Common myeloid progenitor, CD34-positive (primary cell): ENCODE measurements at regions not wholly inside any gene's neighbourhood (a gene's known extent, or its start where the extent isn't known, plus 50 kb on each side); places are given as distances from the start of the nearest gene placed in this dataset.
"Not testable (repeated sequence)": the region's sequence is repeated elsewhere in the genome, so short reads cannot be mapped to it uniquely, and the experiment has no call there.

Source experiments
- CTCF ChIA-PET: fragments of 350-600 bp; sonication (Branson Sonifier 250); formaldehyde crosslinking; loops from one replicate; lab custom pipeline; 2021; ENCODE audit warnings: antibody characterized with exemption; lab: Charles Lee
- POLR2A ChIA-PET: fragments of 350-600 bp; sonication (Branson Sonifier 250); formaldehyde crosslinking; loops from one replicate; lab custom pipeline; 2021; ENCODE audit warnings: antibody characterized with exemption; lab: Charles Lee
- DNase-seq, 3 donors: peaks; one replicate each; pipeline versions ENCODE4 v3.0.0 to v3.0.0-alpha.2; 2013
- H3K27ac ChIP-seq, 2 experiments: 1 replicate in 1 of 2; 2 replicates in 1 of 2; pipeline ENCODE4 v1.7.0; 2013; ENCODE audit warnings: inconsistent platforms in 2 of 2, low read length in 2 of 2, mild to moderate bottlenecking in 2 of 2, low read depth in 1 of 2, moderate library complexity in 1 of 2; ENCODE audit not compliant: severe bottlenecking in 2 of 2, insufficient read depth in 1 of 2, poor library complexity in 1 of 2
- H3K27me3 ChIP-seq, 5 experiments: replicated peaks in 2 of 5; 1 replicate in 3 of 5; 2 replicates in 2 of 5; pipeline versions ENCODE4 v1.6.1 to v1.7.0; 2013; ENCODE audit warnings: low read length in 4 of 5, mild to moderate bottlenecking in 2 of 5, moderate library complexity in 2 of 5, inconsistent platforms in 1 of 5; ENCODE audit not compliant: insufficient read depth in 5 of 5, control insufficient read depth in 4 of 5
- H3K36me3 ChIP-seq, 4 experiments: 1 replicate in 2 of 4; 2 replicates in 2 of 4; pipeline versions ENCODE4 v1.6.1 to v1.7.0; 2013; ENCODE audit warnings: low read length in 3 of 4, control low read depth in 1 of 4, mild to moderate bottlenecking in 1 of 4; ENCODE audit not compliant: control insufficient read depth in 4 of 4, insufficient read depth in 4 of 4
- H3K4me1 ChIP-seq, 4 experiments: 1 replicate in 3 of 4; 2 replicates in 1 of 4; pipeline versions ENCODE4 v1.6.1 to v1.7.1; 2013; ENCODE audit warnings: low read length in 3 of 4, mild to moderate bottlenecking in 3 of 4, control low read depth in 1 of 4, inconsistent platforms in 1 of 4, moderate library complexity in 1 of 4; ENCODE audit not compliant: control insufficient read depth in 4 of 4, insufficient read depth in 4 of 4; ENCODE audit errors: control extremely low read depth in 1 of 4
- H3K4me3 ChIP-seq, 7 experiments: 1 replicate in 4 of 7; 2 replicates in 3 of 7; pipeline versions ENCODE4 v1.5.1 to v1.7.0; 2013; ENCODE audit warnings: mild to moderate bottlenecking in 7 of 7, low read length in 6 of 7, moderate library complexity in 6 of 7, inconsistent platforms in 2 of 7, low read depth in 2 of 7, control low read depth in 1 of 7; ENCODE audit not compliant: insufficient read depth in 4 of 7, control insufficient read depth in 1 of 7; ENCODE audit errors: extremely low read depth in 1 of 7
- H3K9me3 ChIP-seq, 5 experiments: 1 replicate in 4 of 5; 2 replicates in 1 of 5; pipeline versions ENCODE4 v1.6.1 to v1.7.1; 2013; ENCODE audit warnings: low read length in 4 of 5, mild to moderate bottlenecking in 2 of 5, inconsistent platforms in 1 of 5, low read depth in 1 of 5, moderate library complexity in 1 of 5; ENCODE audit not compliant: control insufficient read depth in 4 of 5, insufficient read depth in 2 of 5; ENCODE audit errors: control extremely low read depth in 1 of 5
- WGBS: methylation state at CpG from one replicate; pipeline ENCODE4 v1.1.5; 2013; ENCODE audit not compliant: insufficient coverage; 5-methylcytosine and 5-hydroxymethylcytosine counted together

DNA sequence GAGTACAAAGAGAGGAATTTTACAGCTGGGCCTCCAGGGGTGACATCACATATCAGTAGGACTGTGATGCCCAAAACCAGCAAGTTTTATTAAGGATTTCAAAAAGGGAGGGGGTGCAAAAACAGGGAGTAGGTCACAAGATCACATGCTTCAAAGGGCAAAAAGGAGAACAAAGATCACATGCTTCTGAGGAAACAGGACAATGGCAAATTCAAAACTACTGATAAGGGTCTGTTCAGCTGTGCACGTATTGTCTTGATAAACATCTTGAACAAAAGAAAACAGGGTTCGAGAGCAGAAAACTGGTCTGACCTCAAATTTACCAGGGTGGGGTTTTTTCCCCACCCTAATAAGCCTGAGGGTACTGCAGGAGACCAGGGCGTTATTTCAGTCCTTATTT, 197.5 kb downstream of the SLCO4C1 start:
- H3K27ac ChIP-seq, POLR2A ChIA-PET, DNase-seq, CTCF ChIA-PET, H3K27me3 ChIP-seq, H3K4me3 ChIP-seq, H3K9me3 ChIP-seq, H3K4me1 ChIP-seq, H3K36me3 ChIP-seq: not testable (repeated sequence)
- WGBS = 10% methylated on average over 2 of the region's 3 CpGs

DNA sequence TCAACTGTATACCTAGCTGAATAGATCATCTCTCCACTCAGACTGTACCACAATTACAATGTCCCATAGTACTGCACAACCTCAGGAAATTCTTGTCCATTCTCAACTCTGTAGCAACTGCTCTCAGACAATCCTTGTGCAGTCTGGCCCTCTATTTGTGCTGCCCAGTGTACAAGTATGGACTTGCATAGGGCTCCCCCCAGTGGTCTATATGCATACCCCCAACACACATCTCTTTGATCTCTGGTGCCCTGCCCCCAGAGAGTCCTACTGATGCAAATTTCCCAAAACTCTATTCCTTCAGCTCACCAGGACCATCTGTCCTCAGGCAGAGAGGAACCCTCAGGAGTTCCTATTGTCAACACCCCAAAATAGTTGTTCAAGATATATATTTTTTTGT, 205.3 kb downstream of the SLCO4C1 start:
- CTCF ChIA-PET = interaction anchor here (0.8 to 3.6 kb wide), 8 partner anchors 11 to 407 kb away, joined by 3 to 34 read pairs (median 4); no protein-coding TSS in a partner anchor

DNA sequence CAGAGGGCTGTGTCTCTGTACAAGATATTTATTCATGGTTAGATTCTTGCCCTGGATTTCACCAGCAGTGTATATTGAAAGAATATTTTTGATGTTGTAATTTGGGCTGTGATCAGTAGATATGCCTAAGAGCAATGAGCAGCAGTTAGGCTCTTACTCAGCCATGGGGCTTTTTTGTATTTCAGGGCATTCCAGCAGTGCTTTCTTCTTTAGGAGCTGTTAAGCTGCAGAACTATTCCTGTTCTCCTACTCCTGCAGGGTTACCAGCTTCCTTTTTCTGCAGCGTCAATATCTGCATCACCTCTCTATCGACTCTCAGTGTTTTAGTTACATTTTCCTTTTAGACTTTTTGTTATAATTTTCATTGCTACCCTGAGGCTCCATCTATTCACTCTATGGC, 206.2 kb downstream of the SLCO4C1 start:
- no peak for DNase-seq
- CTCF ChIA-PET = interaction anchor here (0.8 to 3.6 kb wide), 4 partner anchors 40 to 362 kb away, joined by 3 to 34 read pairs (median 4); no protein-coding TSS in a partner anchor

More for the DNA sequence above, 205.3 kb downstream of the SLCO4C1 start:
- Histone ChIP-seq H3K4me1 (peaks cover 0 to 4% (median 0%) of the 10 kb centered on the region in 4 experiments), H3K27ac (no peak overlapping the region), H3K4me3 (no peak overlapping the region), H3K36me3 (no peaks in the 10 kb centered on the region), H3K9me3 (peaks cover 0 to 3% (median 0%) of the 10 kb centered on the region in 5 experiments), H3K27me3 (no peaks in the 10 kb centered on the region)
- POLR2A ChIA-PET = no interaction called here
- peak; percentile 31 to 71 (median 70) for DNase-seq

DNA sequence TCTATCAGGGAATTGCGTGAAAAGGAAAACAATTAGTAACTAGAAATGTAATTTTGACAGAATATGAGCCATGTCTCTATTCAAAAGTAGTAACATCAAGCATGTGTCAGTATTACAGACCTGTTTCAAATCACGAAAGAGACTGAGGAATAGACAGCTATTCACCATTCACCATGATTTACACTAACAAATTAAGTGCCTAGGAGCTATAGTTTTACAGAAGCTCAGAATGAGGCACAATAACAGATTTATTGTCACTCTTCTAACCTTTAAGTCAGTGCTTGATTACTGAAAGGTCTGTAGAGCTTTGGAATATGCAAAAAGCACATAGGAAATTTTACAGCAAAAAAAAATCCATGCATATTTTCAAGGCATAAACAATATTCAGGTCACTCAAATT, 208.2 kb downstream of the SLCO4C1 start:
- Histone ChIP-seq H3K36me3 (no peaks in the 10 kb centered on the region), H3K27me3 (no peaks in the 10 kb centered on the region), H3K4me1 (peaks cover 0 to 4% (median 0%) of the 10 kb centered on the region in 4 experiments), H3K9me3 (no peaks in the 10 kb centered on the region), H3K27ac (no peak overlapping the region), H3K4me3 (no peak overlapping the region)
- no CpG with 5 or more reads among the region's 2 CpGs for WGBS
- ChIA-PET CTCF (no interaction called here), POLR2A (no interaction called here)
- DNase-seq = no peak

More for the DNA sequence above, 206.2 kb downstream of the SLCO4C1 start:
- Histone ChIP-seq H3K27me3 (no peaks in the 10 kb centered on the region), H3K9me3 (peaks cover 0 to 3% (median 0%) of the 10 kb centered on the region in 5 experiments), H3K36me3 (no peaks in the 10 kb centered on the region), H3K27ac (no peak overlapping the region), H3K4me3 (no peak overlapping the region), H3K4me1 (peaks cover 0 to 4% (median 0%) of the 10 kb centered on the region in 4 experiments)
- WGBS = no CpG with 5 or more reads among the region's 2 CpGs
- POLR2A ChIA-PET = no interaction called here

DNA sequence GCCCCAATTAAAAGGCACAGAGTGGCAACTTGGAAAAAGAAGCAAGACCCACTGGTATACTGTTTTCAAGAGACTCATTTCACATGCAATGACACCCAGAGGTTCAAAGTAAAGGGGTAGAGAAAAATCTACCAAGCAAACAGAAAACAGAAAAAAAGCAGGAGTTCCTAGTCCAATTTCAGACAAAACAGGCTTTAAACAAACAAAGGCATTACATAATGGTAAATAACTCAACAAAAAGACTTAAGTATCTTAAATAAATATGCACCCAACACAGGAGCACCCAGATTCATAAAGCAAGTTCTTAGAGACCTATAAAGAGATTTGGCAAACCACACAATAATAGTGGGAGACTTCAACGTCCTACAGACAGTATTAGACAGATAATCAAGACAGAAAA, 215.8 kb downstream of the SLCO4C1 start:
- ChIA-PET CTCF (no interaction called here), POLR2A (no interaction called here)
- peaks cover 0 to 3% (median 0%) of the 10 kb centered on the region in 5 experiments for H3K9me3 ChIP-seq
- no peaks in the 10 kb centered on the region for H3K36me3 ChIP-seq
- peaks cover 0 to 2% (median 0%) of the 10 kb centered on the region in 5 experiments for H3K27me3 ChIP-seq
- no peak overlapping the region for H3K27ac ChIP-seq
- no peak overlapping the region for H3K4me3 ChIP-seq
- WGBS = 83% methylated on average over 1 of the region's 1 CpG
- no peak for DNase-seq
- no peaks in the 10 kb centered on the region for H3K4me1 ChIP-seq

DNA sequence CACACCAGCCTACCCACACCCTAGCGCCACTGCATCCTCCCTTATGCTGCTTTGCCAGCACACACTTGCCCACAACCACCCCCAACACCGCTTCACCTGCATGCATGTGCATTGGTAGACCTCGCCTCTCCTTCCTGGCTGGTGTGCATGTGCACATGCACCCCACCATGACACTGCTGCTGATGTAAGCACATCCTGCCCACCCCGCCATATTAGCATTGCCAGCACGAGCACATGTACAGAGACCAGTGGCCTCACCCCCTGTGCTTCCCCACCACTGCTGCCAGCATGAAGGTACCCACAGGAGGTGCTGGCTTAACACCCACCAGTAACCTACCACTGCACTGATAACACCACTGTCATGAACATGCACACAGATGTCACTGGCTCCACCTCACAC, 218.2 kb downstream of the SLCO4C1 start:
- ChIA-PET CTCF (no interaction called here), POLR2A (no interaction called here)
- WGBS = 92% methylated on average over 3 of the region's 5 CpGs
- H3K4me3 ChIP-seq = no peak overlapping the region
- peaks cover 0 to 3% (median 0%) of the 10 kb centered on the region in 5 experiments for H3K9me3 ChIP-seq
- no peak overlapping the region for H3K27ac ChIP-seq
- no peaks in the 10 kb centered on the region for H3K4me1 ChIP-seq
- H3K36me3 ChIP-seq = no peaks in the 10 kb centered on the region
- no peak for DNase-seq
- H3K27me3 ChIP-seq = peaks cover 0 to 2% (median 0%) of the 10 kb centered on the region in 5 experiments

DNA sequence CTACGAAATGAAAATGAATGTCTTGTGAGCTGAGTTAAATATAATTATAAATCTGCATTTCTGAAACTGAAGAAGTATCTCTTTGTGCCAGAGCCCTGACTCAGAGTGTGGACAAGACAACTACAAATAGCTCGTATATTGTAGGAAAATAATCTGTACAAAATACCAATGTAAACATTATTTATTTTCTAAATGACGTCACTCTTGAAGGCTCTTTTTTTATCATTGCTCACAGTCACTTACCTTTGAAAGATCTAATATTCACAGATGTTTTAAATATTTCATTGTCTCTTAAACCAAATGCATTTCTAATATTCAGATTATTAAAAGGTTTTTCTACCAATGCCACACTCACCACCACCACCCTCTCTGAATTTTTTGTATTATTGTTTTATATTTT, 226.1 kb downstream of the SLCO4C1 start:
- DNase-seq = no peak
- WGBS = 80% methylated on average over 1 of the region's 3 CpGs
- CTCF ChIA-PET = no interaction called here

More for the DNA sequence above, 226.1 kb downstream of the SLCO4C1 start:
- Histone ChIP-seq H3K9me3 (no peaks in the 10 kb centered on the region), H3K4me3 (no peak overlapping the region), H3K4me1 (no peaks in the 10 kb centered on the region), H3K27ac (no peak overlapping the region), H3K36me3 (no peaks in the 10 kb centered on the region), H3K27me3 (no peaks in the 10 kb centered on the region)
- POLR2A ChIA-PET = no interaction called here
